Calu3 (cell line): ENCODE measurements at regions not wholly inside any gene's neighbourhood (a gene's known extent, or its start where the extent isn't known, plus 50 kb on each side); places are given as distances from the start of the nearest gene placed in this dataset.

Experiments used
- BruUV-seq: library from RNA; stranded (reverse); fragments of 400-500 nt; replicated peaks from 2 replicates; lab custom pipeline; 2021; lab: Mats Ljungman, UMichigan
- CTCF ChIA-PET: fragments of 300-600 bp; sonication (Branson Sonifier 250); formaldehyde crosslinking; loops from one replicate; lab custom pipeline; 2022; ENCODE audit warnings: antibody characterized with exemption; lab: Charles Lee
- DNase-seq: peaks from one replicate; pipeline ENCODE4 v3.0.0; 2022
- H3K27ac Mint-ChIP-seq: one replicate; pipeline ENCODE4 v1.8.0; 2022; ENCODE audit warnings: mixed read lengths; ENCODE audit not compliant: unreplicated experiment
- H3K27me3 Mint-ChIP-seq: one replicate; pipeline ENCODE4 v1.8.0; 2022; ENCODE audit warnings: mixed read lengths; ENCODE audit not compliant: unreplicated experiment
- H3K36me3 Mint-ChIP-seq: one replicate; pipeline ENCODE4 v1.8.0; 2022; ENCODE audit warnings: mild to moderate bottlenecking, moderate library complexity, mixed read lengths; ENCODE audit not compliant: insufficient read depth, unreplicated experiment
- H3K4me1 Mint-ChIP-seq: one replicate; pipeline ENCODE4 v1.8.0; 2022; ENCODE audit warnings: mild to moderate bottlenecking, low read depth, mixed read lengths; ENCODE audit not compliant: unreplicated experiment
- H3K4me3 Mint-ChIP-seq: one replicate; pipeline ENCODE4 v1.8.0; 2022; ENCODE audit warnings: mild to moderate bottlenecking, low read depth, moderate library complexity, mixed read lengths; ENCODE audit not compliant: unreplicated experiment
- H3K9me3 Mint-ChIP-seq: one replicate; pipeline ENCODE4 v1.8.0; 2022; ENCODE audit warnings: low read depth, mixed read lengths; ENCODE audit not compliant: unreplicated experiment
- CTCF ChIP-seq: fragments of 200-600 bp; IDR thresholded peaks from one replicate; pipeline ENCODE4 v1.8.0; 2022; ENCODE audit warnings: antibody characterized with exemption; ENCODE audit not compliant: unreplicated experiment
- intact Hi-C: fragments of 100-400 bp; cut with micrococcal nuclease; formaldehyde crosslinking; loops from one replicate; pipeline ENCODE4 v1.10.0; 2022; ENCODE audit not compliant: unreplicated experiment

GRCh38 chr17:77825621-77826020, 132.9 kb upstream of the TNRC6C start:
- H3K36me3 Mint-ChIP-seq: no peaks in the 10 kb centered on the region
- peaks cover 69% of the 10 kb centered on the region for H3K27me3 Mint-ChIP-seq
- CTCF ChIA-PET: no interaction called here
- H3K9me3 Mint-ChIP-seq: no peaks in the 10 kb centered on the region
- intact Hi-C loops: no loop called here
- no peak for TF ChIP-seq CTCF
- H3K4me3 Mint-ChIP-seq: no peak overlapping the region
- H3K27ac Mint-ChIP-seq: no peak overlapping the region
- peaks cover 5% of the 10 kb centered on the region for H3K4me1 Mint-ChIP-seq
- BruUV-seq: no TSS peak
- no peak for DNase-seq

DNA sequence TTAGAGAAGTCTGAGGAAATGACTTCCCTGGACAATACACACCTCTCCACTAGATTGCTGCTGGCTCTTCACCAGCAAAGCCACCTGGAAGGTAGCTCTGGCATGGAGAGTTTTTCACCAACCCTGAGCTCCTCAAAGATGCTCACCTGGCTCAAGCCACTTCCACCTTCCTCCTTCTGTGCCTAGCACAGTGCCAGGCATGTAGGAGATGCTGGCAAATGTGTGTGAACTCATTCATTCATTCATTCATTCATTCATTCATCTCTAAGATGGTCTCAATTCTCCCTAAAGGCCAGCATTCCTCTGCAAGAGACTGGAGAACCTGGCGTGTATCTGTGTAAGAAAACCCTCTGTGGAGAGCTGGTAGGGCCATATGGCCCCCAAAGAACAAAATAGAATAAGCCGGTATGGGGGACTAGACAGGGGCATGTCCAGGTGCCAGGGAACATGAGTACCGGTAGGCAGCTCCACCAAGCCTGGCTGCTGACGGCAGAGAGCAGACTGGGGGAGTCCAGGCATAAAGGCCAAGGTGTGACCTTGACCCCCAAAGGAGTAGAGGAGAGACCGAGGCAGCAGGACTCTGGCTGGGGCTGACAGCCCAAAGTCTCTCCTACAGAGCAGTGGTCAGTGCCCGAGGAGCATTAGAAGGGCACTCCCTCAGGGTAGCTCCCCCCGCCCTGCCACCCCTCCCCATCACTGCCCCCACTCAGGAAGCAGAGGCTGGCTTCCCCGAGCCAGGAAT, 132.2 kb upstream of the TNRC6C start:
- Mint-ChIP-seq H3K36me3 (no peaks in the 10 kb centered on the region), H3K4me1 (peaks cover 11% of the 10 kb centered on the region)

GRCh38 chr17:77827039-77827438, 131.5 kb upstream of the TNRC6C start:
- TF ChIP-seq CTCF: no peak
- intact Hi-C loops: no loop called here
- no peak for DNase-seq
- H3K9me3 Mint-ChIP-seq: no peaks in the 10 kb centered on the region
- no peaks in the 10 kb centered on the region for H3K36me3 Mint-ChIP-seq
- no peak overlapping the region for H3K4me3 Mint-ChIP-seq
- peaks cover 60% of the 10 kb centered on the region for H3K27me3 Mint-ChIP-seq
- CTCF ChIA-PET: interaction anchor here (0.5 kb wide), 1 partner anchor 81 kb away, joined by 3 read pairs; no protein-coding TSS in a partner anchor
- no TSS peak for BruUV-seq
- H3K4me1 Mint-ChIP-seq: peaks cover 19% of the 10 kb centered on the region
- no peak overlapping the region for H3K27ac Mint-ChIP-seq

More for the DNA sequence above, 132.2 kb upstream of the TNRC6C start:
- CTCF ChIA-PET: interaction anchor here (0.5 kb wide), 1 partner anchor 80 kb away, joined by 3 read pairs; no protein-coding TSS in a partner anchor
- Mint-ChIP-seq H3K27me3 (peaks cover 65% of the 10 kb centered on the region), H3K4me3 (no peak overlapping the region), H3K9me3 (no peaks in the 10 kb centered on the region), H3K27ac (no peak overlapping the region)
- DNase-seq: no peak
- no peak for TF ChIP-seq CTCF
- BruUV-seq: no TSS peak
- intact Hi-C loops: no loop called here

- CTCF ChIA-PET: no interaction called here
These were observed 131.0 kb upstream of the TNRC6C start for GRCh38 chr17:77827511-77827910.

More at GRCh38 chr17:77827511-77827910, 131.0 kb upstream of the TNRC6C start:
- Mint-ChIP-seq H3K27me3 (peaks cover 55% of the 10 kb centered on the region), H3K36me3 (no peaks in the 10 kb centered on the region), H3K4me3 (no peak overlapping the region), H3K4me1 (peaks cover 23% of the 10 kb centered on the region), H3K27ac (no peak overlapping the region), H3K9me3 (no peaks in the 10 kb centered on the region)
- no TSS peak for BruUV-seq
- intact Hi-C loops: no loop called here
- DNase-seq: no peak
- TF ChIP-seq CTCF: no peak
